Forelimb muscle (tissue), 1 donor: ENCODE measurements at regions not wholly inside any gene's neighbourhood (a gene's known extent, or its start where the extent isn't known, plus 50 kb on each side); places are given as distances from the start of the nearest gene placed in this dataset.
"Not testable (repeated sequence)": the region's sequence is repeated elsewhere in the genome, so short reads cannot be mapped to it uniquely, and the experiment has no call there.

Experiments
- DNase-seq: peaks from one replicate; pipeline ENCODE4 v3.0.0-alpha.2; 2013; ENCODE audit warnings: low read depth

GRCh38 chr5:142405814-142406395 is 81.1 kb upstream of the SPRY4 start:
- no peak for DNase-seq

DNA sequence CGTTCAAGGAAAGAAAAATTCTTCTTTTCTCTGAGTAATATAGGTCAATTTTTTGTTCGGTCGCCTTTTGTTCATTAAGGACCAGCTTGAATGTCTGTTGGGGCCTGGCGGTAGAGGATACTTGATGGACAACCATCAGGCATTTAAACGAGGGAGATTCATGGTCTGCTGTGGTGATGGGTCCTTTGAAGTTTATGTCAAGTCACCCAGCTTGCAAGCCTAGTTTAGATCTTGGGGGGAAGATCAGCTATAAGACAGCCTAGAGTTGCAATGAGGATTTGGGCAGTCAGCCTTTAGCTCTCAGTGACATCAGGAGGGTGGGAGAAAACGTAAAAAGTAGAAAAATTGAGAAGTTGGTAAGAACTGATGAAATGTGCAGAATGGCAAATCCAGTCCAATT is 80.2 kb upstream of the SPRY4 start:
- DNase-seq: no peak

DNA sequence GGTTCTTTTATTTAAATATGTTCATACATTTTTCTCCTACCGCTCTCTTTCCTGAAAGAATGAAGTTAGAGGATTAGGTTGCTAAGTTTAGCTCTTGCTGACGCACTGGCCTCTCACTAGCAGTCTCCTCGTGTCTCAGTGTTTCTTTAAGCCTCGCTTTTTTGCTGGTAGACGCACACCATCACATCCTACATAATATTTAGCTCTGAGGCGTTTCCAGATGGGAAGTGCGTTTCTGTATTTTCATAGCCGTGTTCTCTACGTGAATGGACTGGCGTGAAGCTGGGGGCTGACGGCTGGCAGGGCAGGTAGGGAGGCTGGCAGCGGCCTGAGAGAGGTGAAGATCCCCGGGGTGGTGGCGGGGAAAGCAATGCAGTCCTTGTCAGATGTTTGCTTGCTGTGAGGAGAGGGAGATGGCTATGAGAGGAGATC is 79.2 kb upstream of the SPRY4 start:
- no peak for DNase-seq

DNA sequence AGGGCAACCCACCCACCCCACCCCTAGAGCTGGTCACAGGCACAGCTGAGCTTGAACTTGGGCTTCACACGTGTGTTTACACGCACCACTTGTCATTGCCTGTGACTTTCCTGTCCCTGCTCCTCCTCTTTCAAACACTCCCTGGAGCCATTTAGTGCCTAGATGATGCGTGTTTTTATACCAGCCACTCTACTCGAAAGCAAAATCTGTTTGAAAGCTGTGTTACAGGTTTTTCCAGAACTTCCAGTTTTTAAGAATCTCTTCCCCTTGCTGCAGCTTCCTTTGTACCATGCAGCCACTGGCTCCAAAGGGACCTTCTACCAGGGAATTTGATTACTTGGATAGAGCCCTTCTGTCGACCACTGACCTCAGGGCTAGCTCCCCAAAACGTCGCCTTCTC is 78.8 kb upstream of the SPRY4 start:
- DNase-seq: no peak

DNA sequence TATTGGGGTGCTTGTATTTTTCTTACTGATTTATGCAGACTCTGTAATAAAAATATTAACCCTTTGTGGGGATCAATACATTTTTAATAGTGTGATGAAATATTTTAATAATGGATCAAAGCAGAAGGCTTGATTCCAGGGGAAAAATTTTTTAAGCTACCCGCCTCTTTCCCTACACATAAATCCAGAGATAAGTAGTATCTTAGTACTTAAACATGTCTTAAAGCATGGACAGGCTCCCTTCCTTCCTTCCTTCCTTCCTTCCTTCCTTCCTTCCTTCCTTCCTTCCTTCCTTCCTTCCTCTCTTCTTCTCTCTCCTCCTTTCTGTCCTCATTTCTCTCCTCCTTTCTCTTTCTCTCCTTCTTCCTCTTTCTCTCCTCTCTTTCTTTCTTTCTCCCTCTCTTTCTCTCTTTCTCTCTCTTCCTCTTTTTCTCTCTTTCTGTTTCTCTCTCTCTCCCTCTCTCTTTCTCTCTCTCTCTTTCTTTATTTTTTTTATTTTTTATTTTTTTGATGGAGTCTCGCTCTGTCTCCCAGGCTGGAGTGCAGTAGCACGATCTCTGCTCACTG is 78.0 kb upstream of the SPRY4 start:
- no peak for DNase-seq

- no peak for DNase-seq
Observed at GRCh38 chr5:142400415-142400814, 75.6 kb upstream of the SPRY4 start.

GRCh38 chr5:142399891-142400290 is 75.1 kb upstream of the SPRY4 start:
- no peak for DNase-seq

- no peak for DNase-seq
Observed at GRCh38 chr5:142398730-142399055, 73.9 kb upstream of the SPRY4 start.

DNA sequence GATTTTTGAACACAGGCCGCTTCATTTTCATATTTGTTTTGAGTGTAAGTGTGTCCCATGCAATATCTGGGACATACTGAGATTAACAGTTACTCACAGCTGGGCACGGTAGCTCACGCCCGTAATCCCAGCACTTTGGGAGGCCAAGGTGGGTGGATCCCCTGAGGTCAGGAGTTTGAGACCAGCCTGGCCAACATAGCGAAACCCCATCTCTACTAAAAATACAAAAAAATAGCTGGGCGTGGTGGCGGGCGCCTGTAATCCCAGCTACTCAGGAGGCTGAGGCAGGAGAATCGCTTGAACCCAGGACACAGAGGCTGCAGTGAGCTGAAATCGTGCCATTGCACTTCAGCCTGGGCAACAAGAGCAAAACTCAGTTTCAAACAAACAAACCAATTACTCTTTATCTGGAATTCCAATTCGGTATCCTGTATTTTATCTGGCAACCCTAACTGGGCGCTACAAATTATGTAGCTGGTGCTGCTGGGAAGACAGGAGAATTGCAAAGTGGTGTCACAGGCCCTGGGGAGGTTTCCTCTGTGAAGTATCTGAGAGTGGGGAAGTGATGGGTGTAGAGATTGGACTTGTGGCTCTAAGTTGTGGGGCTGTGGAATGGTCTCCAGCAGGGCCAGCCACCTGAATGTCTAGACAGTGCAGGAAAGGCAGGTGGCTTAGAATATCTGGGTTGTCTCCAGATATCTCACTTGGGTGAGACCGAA is 73.3 kb upstream of the SPRY4 start:
- DNase-seq: not testable (repeated sequence)

DNA sequence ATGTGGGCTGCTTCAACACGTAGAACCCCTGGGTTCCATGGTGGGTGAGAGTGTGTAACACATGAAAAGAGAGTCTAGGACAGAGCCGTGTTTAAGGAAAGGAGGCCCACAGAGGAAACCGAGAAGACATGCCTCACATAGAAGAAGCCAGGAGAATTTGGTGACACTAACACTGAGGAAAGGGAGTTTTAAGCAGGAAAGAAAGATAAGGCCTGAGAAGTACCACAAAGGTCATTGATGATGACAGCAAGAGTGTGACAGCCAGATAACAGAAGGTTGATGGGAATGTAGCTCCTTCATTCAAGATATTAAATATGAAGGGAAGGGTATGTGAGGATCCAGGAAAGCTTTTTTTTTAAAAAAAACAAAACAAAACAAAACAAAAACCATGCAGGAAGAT is 72.4 kb upstream of the SPRY4 start:
- DNase-seq: no peak

DNA sequence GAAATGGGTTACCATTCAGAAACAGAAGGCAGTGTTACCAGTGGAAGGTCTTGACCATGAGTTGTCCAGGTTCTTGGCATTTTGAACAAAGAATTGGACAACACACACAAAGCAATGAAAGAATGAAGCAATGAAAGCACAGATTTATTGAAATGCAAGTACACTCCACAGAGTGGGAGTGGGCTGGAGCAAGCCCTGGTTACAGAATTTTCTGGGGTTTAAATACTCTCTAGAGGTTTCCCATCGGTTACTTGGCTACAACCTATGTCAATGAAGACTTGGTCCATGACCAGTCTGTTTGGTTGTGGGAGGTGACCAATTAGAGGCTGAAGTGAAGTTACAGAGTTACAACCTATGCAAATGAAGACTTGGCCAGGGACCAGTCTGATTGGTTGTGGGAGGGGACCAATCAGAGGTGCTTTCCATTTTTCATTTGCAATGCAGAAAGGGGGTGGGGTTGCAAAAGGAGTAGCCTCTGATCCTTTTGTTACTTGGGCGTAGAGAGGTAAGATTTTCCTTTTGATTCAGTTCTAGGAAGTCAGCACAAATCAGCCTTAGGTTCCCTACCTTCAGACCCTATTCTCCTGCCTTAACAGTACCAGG is 71.7 kb upstream of the SPRY4 start:
- DNase-seq: no peak

DNA sequence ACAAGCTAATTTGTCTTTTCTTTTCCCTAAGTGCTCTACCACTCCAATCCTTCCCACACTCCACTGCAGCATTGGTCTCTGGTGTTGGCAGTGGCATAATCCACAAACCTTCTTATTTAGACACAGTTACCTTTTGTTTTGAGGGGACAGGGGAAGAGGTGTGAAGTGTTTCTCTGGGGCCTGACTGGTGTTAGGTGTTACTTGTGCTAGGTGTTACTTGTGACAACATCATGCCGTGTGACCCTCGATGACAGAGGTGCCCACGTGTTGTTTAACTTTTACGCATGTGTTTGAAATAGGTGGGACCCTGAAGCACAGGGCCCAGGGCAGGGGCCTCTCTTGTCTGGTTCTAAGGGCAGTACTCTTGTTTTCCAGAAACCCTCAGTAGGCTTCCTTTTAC is 70.5 kb upstream of the SPRY4 start:
- no peak for DNase-seq

DNA sequence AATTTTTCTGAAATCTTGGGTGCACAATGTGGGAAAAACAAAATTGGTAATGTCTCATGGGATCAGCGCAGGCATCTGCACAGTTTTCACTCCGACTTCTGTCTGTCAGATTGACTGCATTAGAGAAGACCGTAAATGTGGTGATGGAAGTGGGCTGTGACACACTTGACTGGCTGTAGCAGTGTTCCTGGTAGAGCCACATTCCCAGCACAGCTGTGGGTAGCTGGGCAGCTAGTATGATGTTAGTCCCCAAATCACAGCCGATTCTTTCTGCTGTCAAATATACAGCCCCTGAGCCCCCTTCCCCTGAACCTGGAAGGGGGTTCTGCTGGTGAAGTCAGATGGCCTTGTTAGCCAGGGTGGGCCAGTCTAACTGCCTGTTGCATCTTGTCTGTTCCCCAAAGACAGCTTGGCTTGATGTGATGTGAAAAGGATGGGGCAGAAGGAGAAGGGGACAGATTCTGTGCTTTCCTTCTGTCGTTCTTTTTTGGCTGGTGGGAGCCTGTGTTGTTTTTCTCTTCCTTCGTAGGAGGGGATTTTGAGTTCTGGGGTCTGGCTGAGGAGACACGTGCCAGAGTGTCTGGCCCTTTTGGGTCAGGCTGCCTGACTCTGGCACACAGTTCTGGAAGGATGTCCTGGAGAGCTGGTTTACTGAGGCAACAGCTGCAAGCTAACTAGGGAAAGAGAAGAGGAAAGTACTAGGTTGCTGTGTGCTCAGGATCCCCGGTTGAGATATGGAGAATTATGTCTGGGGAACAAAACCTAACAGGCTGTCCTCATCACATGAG is 66.4 kb upstream of the SPRY4 start:
- DNase-seq: no peak

DNA sequence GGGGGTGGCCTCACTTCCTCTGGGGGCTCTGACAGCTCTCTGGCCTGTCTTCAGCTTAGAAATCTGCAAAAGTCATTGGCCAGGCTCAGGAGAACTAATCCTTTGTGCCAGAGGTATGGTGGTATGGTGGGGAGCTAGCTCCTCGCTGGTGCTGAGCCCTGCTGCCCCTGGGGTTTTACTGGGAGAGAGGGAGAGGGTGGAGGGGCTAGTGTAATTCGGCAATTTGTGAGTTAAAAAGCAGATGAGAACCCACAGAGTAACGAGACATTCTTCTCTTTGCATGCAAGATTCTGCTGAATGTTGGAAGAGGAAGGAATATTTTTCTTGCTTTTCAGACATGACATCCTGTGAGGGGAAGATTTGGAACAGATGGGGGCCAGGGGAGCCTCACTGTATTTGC is 65.5 kb upstream of the SPRY4 start:
- no peak for DNase-seq

DNA sequence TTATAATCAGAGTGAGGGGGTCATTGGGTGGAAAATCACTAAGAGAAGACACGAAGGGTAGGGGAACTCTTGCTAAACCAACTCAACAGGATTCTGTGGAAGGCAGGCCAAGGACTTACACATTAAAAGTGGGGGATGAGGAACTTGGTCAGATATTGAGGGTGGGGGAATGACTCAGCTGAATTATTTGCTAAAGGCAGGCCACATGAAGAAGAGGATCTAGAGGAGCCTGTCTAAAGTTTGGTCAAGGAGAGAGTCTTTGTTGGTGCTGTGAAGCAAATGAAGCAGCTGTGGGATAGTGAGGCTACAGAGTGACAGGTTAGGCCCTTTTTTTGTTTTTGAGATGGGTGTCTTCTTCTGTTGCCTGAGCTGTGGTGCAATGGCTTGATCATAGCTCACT is 63.9 kb upstream of the SPRY4 start:
- DNase-seq: no peak

GRCh38 chr5:142387024-142387682 is 62.3 kb upstream of the SPRY4 start:
- no peak for DNase-seq

DNA sequence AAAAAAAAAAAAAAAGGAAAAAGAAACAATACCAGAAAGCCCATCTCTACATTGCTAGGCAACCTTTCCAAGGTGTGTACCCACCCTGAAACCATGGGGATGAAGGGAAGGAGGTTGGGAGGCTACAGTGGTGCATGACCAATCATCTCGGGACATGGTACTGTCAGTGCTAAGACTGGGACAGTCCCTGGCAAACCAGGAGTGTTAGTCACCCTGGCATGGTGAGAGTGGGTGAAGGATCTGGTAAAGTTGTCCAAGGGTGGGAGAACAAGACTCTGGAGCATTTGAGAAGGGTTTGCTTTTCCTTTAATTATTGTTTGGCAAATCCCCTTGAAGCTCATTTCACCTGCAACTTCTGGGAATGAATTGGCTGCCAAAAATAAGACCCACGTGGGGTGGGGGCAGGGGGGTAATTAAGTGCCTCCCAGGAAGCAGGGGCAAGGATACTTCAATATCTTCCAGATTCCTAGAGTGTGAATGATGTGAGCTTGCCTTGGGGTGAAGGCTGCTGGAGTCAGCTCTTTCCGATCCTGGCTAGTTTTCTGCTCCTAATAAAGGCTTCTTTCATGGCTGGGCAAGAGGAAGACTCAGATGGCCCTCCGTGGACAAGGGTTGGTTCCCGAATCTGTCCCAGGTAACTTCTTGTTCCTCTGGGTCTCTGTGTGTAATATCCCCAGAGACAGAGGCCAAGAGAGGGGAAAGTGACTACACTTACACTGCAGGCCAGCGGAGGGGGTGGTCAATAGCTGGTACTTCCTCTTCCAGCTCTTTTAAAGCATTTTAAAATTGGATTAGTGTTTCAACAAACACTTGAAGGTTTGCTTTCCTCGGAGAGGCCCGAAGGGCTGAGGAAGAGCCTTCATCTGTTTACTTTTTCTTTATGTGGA is 61.6 kb upstream of the SPRY4 start:
- DNase-seq: no peak

DNA sequence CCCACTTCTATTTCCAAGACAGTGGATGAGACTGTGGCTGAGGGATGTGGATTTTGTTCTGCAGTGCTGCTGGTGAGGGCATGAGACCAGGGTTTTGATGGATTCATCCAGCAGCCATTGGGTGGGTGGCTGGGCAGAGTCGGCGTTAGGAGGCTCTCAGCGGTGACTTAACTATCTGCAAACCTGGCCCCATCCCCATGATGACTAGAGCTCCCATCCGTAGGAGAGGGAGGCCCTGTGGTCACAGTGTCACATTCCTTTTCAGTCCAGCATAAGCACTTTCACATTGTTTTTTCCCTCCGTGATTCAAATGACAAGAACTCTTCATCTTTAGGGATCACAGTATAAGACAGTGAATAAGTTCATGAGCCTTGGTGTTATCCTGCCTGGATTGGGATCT is 60.4 kb upstream of the SPRY4 start:
- DNase-seq: no peak

DNA sequence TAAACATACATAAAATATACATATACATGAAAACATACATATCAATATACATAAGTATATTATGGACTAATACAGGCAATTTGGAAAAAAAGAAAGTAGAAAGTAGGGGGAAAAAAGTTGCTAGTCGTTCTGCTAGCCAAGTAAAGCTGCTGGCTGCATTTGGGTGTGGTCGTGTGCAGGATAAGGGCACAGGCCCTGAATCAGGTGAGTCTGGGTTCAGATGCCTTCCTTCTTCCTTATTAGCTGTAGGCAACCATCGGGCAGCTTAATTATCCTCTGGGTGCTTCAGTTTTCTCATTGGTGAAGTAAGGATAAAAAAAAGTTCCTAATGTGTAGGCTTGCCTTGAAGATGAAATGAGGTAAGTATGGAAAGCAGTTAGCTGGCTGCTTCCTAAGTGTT is 59.2 kb upstream of the SPRY4 start:
- DNase-seq: no peak

- no peak for DNase-seq
Observed at GRCh38 chr5:142382186-142382585, 57.4 kb upstream of the SPRY4 start.
